ENCODE measurements at regions not wholly inside any gene's neighbourhood (a gene's known extent, or its start where the extent isn't known, plus 50 kb on each side); places are given as distances from the start of the nearest gene placed in this dataset.
"Not testable (repeated sequence)": the region's sequence is repeated elsewhere in the genome, so short reads cannot be mapped to it uniquely, and the experiment has no call there.

- not testable (repeated sequence) for TF ChIP-seq EZH2phosphoT487 (IDR thresholded peaks at IDR 0.05; ENCODE audit: insufficient read depth, low read depth); EZH2 (IDR thresholded peaks at IDR 0.05; ENCODE audit: insufficient read depth, poor library complexity, severe bottlenecking)
Observed at GRCh38 chr12:124092532-124092931, 119.5 kb downstream of the ZNF664 start.

All from GM23248 (cell line).